ENCODE measurements at regions not wholly inside any gene's neighbourhood (a gene's known extent, or its start where the extent isn't known, plus 50 kb on each side); places are given as distances from the start of the nearest gene placed in this dataset.

DNA sequence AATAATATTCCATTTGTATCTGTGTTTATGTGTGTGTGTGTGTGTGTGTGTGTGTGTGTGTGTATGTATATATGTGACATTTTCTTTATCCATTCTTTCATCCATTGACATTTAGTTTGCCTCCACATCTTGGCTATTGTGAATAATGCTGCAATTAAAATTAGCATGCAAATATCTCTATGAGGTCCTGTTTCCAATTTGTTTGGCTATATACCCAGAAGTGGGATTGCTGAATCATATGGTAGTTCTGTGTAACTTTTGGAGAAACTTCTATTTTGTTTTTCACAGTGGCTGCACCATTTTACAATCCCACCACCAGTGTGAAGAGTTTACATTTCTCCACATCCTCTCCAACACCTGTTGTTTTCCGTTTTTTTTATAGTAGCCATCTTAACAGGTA is 53.1 kb downstream of the CH25H start:
- no peak for DNase-seq

- no peak for DNase-seq
These were observed 54.0 kb downstream of the CH25H start for GRCh38 chr10:89153116-89153515.

DNA sequence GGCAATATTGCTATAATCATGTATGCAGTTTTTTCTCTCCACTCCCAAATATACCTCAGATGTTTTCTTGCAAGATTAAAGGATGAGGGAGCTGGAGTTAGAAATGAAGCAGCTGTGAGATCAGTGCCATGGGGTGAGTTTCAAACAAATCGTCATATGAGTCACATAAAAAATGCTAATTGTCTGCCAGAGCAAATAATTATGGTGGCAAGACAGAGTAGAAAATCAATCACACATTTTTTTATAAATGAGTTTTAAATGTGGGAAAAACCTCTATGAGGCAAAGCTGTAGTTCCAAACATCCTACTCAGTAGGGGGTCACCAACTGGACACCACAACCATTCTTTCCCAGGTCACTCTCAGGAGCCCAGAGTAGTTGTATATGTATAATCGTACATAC is 55.3 kb downstream of the CH25H start:
- no peak for DNase-seq

DNA sequence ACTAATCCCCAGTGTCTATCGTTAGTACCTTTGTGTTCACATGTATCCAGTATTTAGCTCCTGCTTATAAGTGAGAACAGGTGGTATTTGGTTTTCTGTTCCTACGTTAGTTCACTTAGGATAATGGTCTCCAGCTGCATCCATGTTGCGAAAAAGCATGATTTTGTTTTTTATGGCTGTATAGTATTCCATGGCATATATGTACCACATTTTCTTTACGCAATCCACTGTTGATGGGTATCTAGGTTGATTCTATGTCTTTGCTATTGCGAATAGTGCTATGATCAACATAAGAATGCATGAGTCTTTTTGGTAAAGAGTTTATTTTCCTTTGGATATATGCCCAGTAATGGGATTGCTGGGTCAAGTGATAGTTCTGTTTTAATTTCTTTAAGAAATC is 59.1 kb downstream of the CH25H start:
- DNase-seq, result no peak

DNA sequence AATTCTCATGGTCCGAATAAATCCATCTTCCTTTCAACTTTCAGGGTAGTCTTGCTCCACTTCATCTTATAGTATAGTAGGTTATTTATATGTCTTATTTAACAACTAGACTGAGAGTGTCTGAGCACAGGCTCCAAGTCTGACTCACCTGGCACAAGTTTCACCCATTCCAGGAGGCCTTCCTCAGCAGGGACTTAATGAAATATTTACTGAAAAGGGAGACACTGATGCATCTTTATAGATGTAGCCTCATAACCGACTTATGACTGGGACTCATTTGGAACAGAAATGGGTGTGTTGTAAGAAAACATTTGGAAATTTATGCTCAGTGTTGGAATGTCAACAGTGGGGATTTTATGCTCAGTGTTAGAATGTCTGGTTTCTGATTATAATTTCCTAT is 59.9 kb downstream of the CH25H start:
- no peak for DNase-seq

- DNase-seq, result no peak
These were observed 62.3 kb downstream of the CH25H start for GRCh38 chr10:89144836-89145235.

DNA sequence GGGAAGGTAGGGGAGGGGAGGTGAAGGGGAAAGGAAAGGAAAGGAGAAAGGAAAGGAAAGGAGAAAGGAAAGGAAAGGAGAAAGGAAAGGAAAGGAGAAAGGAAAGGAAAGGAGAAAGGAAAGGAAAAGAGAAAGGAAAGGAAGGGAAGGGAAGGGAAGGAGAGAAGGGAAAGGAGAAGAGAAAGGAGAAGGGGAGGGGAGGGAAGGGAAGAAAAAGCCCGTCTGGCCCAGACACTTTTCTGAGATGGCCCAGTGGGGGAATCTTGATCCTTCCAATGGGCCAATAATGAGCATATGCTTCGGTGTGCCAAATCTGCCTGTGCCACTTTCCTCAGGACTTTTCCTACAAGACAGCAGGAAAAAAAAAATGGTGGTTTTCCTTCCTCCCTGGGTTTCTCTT is 64.5 kb downstream of the CH25H start:
- no peak for DNase-seq

DNA sequence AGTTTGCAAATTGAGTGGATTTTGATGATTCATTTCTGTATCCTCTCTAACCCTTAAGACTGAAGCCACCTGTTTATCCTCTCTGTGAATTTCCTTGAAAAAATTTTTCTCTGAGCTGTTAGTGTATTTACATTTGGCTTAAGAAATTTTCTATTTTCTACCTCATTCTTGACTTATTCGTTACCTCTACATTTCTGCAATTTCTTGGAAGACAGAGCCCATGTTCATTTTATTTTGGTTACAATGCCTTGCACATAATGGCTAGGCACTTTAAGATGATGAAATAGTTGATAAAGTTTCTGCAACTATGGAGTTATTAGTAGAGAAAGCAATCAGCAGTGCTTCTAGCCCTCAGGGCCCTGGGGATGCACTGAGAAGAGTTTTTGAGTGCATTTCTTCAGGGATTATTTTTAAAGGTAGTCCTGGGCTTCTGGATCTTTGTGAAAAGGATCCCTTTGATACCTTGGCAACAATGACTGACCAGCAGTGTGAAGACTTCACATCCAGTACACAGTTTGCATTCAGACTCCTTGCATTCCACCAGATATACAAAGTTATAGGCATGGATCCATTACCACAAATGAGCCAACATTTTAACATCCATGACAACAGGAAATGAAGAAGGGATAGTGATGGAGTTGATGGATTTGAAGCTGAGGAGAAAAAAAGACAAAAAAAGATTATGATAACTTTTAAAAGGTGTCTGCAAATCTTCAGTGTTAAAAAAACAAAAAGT is 68.2 kb downstream of the CH25H start:
- no peak for DNase-seq

GRCh38 chr10:89134963-89135362 is 72.2 kb downstream of the CH25H start:
- peak; percentile 80 for DNase-seq

GRCh38 chr10:89129911-89130310 is 77.2 kb downstream of the CH25H start:
- DNase-seq, result peak; percentile 95

DNA sequence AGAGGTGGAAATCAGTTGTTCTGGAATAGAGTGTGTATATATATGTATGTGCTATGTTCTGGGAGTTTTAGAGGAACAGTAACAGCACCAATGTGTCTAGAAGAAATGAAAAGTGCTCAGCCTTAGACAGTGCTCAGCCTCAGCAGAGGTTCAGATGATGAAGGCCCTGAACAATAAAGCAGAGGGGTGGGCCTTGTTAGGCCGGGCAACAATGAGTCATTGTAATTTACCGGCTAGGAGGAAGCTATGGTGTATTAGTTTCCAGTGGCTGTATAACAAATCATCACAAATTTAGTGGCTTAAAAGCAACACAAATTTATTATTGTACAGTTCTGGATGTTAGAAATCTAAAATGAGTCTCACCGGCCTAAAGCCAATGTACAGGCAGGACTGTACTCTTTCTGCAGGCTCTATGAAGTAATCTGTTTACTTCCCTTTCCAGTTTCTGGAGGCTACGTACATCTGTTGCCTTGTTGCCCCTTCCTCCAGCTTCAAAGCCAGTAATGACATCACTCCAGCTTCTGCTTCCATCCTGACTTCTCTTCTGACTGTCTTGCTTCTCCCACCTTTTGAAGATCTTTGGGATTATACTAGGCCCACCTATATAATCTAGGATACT is 84.6 kb downstream of the CH25H start:
- peak; percentile 83 for DNase-seq

- DNase-seq, result no peak
These were observed 85.4 kb downstream of the CH25H start for GRCh38 chr10:89121764-89122020.

GRCh38 chr10:89120931-89121763 is 86.0 kb downstream of the CH25H start:
- DNase-seq, result peak; percentile 84

GRCh38 chr10:89119651-89120050 is 87.5 kb downstream of the CH25H start:
- no peak for DNase-seq

DNA sequence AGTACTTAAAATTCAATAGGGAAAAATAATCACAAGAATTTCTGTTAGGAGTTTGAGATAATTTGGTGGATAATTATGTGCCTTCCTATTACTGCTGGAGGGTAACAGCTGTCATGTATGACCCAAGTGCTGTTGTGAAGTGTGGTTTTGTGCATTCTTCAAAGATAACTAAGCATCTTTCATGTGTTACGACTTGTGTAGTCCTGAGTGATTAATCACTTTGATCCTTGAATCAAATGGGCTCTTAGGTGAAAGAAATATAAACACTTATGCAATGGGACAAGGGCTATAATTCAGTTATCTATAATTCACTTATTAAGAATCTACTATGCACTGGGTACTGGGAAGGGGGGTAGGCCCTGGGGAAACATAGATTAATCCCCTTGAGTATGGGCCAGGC is 89.0 kb downstream of the CH25H start:
- no peak for DNase-seq

GRCh38 chr10:89115876-89116627 is 91.1 kb downstream of the CH25H start:
- DNase-seq, result peak; percentile 42

GRCh38 chr10:89114846-89115625 is 92.1 kb downstream of the CH25H start:
- DNase-seq, result no peak

- DNase-seq, result no peak
These were observed 104.4 kb downstream of the CH25H start for GRCh38 chr10:89102735-89103134.

DNA sequence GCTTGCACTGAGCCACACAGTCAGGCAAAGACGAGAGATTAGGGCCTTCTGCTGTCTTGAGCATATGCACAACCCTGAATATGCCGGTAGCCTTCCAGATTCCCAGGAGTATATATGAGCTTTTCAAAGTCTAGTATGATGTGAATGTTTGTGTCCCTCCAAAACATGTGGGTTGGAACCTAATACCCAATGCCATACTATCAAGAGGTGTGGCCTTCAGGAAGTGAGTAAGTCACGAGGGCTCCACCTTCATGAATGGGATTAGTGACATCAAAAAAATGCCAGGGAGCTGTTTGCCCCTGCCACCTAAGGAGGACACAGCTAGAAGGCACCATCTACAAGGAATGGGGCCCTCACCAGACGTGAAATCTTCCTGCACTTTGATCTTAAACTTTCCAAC is 105.2 kb downstream of the CH25H start:
- no peak for DNase-seq

- no peak for DNase-seq
These were observed 106.4 kb downstream of the CH25H start for GRCh38 chr10:89100680-89101079.

- DNase-seq, result no peak
These were observed 106.6 kb downstream of the FAS start for GRCh38 chr10:89097226-89097625.

- DNase-seq, result no peak
These were observed 105.2 kb downstream of the FAS start for GRCh38 chr10:89095701-89096391.
